Bronchial epithelial cell (primary cell): ENCODE measurements at regions not wholly inside any gene's neighbourhood (a gene's known extent, or its start where the extent isn't known, plus 50 kb on each side); places are given as distances from the start of the nearest gene placed in this dataset.
A peak's percentile ranks its signal among the peaks of the same experiment; 100 is the strongest.

ENCODE experiments used
- DNase-seq: peaks from one replicate; pipeline ENCODE4 v3.0.0-alpha.2; 2010; ENCODE audit warnings: low read depth
- FAIRE-seq: peaks from 2 replicates; lab custom pipeline; 2011; peaks lifted over from hg19 to GRCh38; lab: Jason Lieb, UNC
- H3K27me3 ChIP-seq: 2 replicates; pipeline ENCODE4 v1.5.1; 2011; ENCODE audit warnings: low read length; ENCODE audit not compliant: control insufficient read depth, insufficient read depth
- H3K36me3 ChIP-seq: 2 replicates; pipeline ENCODE4 v1.5.1; 2011; ENCODE audit warnings: low read length; ENCODE audit not compliant: control insufficient read depth, insufficient read depth
- H3K4me3 ChIP-seq: 2 replicates; pipeline ENCODE4 v1.5.1; 2011; ENCODE audit warnings: mild to moderate bottlenecking, low read depth, low read length, control low read depth
- CTCF ChIP-seq: IDR thresholded peaks from 2 replicates; pipeline ENCODE4 v1.5.1; 2011; ENCODE audit warnings: mild to moderate bottlenecking, moderate library complexity, low read length, control low read depth, inconsistent platforms; ENCODE audit not compliant: insufficient read depth, severe bottlenecking

DNA sequence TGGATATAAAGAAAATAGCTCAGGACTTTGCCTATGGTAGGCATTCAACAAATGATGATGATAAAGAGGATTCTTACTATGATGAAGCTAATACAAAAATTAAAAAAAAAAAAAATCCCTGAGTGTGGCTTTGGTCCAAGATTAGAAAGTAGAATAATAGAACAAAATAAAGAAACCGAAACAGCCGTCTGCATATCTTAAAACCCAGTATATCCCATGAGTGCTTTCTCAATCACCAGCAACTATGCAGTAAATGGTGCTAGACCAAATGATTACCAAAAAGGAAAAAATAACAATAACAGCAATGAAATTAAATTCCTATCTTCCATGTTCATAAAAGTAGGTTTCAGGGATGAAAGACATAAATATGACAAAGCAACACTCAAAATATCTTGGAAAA, 59.3 kb upstream of the DCC start:
- H3K4me3 ChIP-seq: no peak overlapping the region
- H3K36me3 ChIP-seq: no peaks in the 10 kb centered on the region
- TF ChIP-seq CTCF: no peak
- FAIRE-seq (no peak), DNase-seq (no peak)
- H3K27me3 ChIP-seq: no peaks in the 10 kb centered on the region

DNA sequence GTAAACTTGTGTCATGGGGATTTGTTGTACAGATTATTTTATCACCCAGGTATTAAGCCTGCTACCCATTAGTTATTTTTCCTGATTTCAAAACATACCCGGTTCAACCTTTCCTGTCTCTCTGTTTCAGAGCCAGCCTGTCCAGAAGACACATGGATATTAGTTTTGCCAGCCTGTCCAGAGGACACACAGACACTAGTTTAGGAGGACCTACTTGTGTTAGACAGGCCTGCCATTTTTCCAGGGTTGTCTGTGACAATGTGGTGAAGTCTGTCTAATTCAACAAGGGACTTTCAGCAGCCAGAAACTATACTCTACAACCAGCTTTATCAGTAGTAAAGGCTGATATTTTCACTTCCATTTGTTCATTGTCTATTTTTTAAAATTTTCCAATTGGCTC, 56.1 kb upstream of the DCC start:
- TF ChIP-seq CTCF: no peak
- no peaks in the 10 kb centered on the region for H3K36me3 ChIP-seq
- no peak for FAIRE-seq
- no peaks in the 10 kb centered on the region for H3K27me3 ChIP-seq
- DNase-seq: no peak
- no peak overlapping the region for H3K4me3 ChIP-seq

DNA sequence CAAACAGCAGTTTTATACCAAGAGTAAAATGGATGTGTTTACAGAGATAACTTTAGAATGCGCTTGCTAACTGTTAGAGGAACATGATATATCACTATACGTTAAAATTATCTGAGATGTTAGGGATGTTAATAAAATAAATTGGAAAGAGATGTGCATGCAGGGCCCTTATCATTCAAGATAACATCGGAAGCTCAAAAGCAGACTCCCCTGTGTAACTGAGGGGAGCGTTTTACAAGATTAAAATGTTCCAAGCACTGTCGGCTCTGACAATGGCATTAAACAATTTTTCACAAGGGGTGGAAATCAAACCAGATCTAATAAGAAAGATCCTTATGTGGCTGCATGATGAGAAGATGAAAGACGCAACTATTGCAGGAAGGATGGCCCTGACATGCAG, 53.3 kb upstream of the DCC start:
- H3K4me3 ChIP-seq: no peak overlapping the region

GRCh38 chr18:52287151-52287550, 52.8 kb upstream of the DCC start:
- Histone ChIP-seq H3K36me3 (no peaks in the 10 kb centered on the region), H3K27me3 (no peaks in the 10 kb centered on the region), H3K4me3 (no peak overlapping the region)
- no peak for DNase-seq
- TF ChIP-seq CTCF: no peak
- no peak for FAIRE-seq

More for the DNA sequence above, 53.3 kb upstream of the DCC start:
- no peak for DNase-seq
- no peak for FAIRE-seq
- Histone ChIP-seq H3K27me3 (no peaks in the 10 kb centered on the region), H3K36me3 (no peaks in the 10 kb centered on the region)
- no peak for TF ChIP-seq CTCF

- Histone ChIP-seq H3K4me3 (no peak overlapping the region), H3K36me3 (no peaks in the 10 kb centered on the region), H3K27me3 (no peaks in the 10 kb centered on the region)
- DNase-seq (peak; percentile 35), FAIRE-seq (no peak)
- TF ChIP-seq CTCF: peak; percentile 82
These were observed 51.5 kb upstream of the DCC start for GRCh38 chr18:52288403-52289004.

GRCh38 chr18:52289392-52289791, 50.6 kb upstream of the DCC start:
- Histone ChIP-seq H3K36me3 (no peaks in the 10 kb centered on the region), H3K4me3 (no peak overlapping the region), H3K27me3 (no peaks in the 10 kb centered on the region)
- no peak for TF ChIP-seq CTCF
- DNase-seq (no peak), FAIRE-seq (no peak)
